Muscle of back (tissue), 3 donors: ENCODE measurements at regions not wholly inside any gene's neighbourhood (a gene's known extent, or its start where the extent isn't known, plus 50 kb on each side); places are given as distances from the start of the nearest gene placed in this dataset.

Experiments used
- DNase-seq, 3 donors: peaks; one replicate each; pipeline versions ENCODE4 v3.0.0 to v3.0.0-alpha.2; 2013

DNA sequence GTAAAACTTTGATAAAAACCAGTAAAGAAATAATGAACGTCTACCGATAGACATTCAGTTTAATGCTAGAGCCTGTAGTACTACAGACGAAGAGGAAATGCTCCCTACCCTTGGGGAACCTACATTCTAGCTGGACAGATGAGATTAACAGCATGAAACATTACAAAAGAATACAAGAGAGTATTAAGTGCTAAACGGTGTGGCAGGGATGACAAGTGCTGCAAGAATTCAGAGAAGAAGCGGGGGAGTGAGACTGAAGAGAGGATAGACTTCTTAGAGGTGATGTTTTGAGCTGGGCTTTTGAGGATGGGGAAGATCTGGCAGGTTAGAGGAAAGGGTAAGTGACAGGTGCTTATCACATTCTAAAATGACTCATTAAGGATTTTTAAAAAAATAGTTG, 52.6 kb upstream of the ESX1 start:
- no peak for DNase-seq

DNA sequence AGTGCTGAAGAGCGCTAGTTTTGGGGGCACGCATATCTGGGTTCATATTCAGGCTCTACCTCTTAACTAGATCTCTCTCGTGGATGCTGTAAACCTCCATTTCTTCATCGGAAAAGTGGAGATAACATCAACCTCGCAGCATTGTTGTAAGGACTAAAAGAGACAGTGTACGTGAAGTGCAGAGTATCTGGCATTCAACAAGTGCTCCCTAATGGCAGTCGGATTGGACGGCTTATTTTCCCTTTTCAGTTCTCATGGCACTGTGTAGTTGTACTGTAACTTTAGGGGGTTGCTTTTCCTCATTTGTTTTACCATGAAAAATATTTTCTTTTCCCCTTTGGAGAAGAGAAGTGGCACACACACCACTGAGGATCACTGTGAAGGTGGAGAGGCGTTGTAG, 51.4 kb upstream of the ESX1 start:
- DNase-seq: no peak
